Nephron (organoid): ENCODE measurements at regions not wholly inside any gene's neighbourhood (a gene's known extent, or its start where the extent isn't known, plus 50 kb on each side); places are given as distances from the start of the nearest gene placed in this dataset.
A peak's percentile ranks its signal among the peaks of the same experiment; 100 is the strongest.

Experiments
- H3K27ac Mint-ChIP-seq, 3 experiments: 2 replicates each; pipeline ENCODE4 v1.8.0; 2020; ENCODE audit warnings: mixed read lengths in 3 of 3, mild to moderate bottlenecking in 2 of 3, moderate library complexity in 1 of 3
- H3K27me3 Mint-ChIP-seq: 2 replicates; pipeline ENCODE4 v1.8.0; 2021; ENCODE audit warnings: low read depth, mild to moderate bottlenecking, moderate library complexity, mixed read lengths
- H3K36me3 Mint-ChIP-seq: 2 replicates; pipeline ENCODE4 v1.8.0; 2020; ENCODE audit warnings: low read depth, mixed read lengths
- H3K4me1 Mint-ChIP-seq: 2 replicates; pipeline ENCODE4 v1.8.0; 2020; ENCODE audit warnings: mixed read lengths
- H3K4me3 Mint-ChIP-seq, 3 experiments: 2 replicates each; pipeline ENCODE4 v1.8.0; 2020; ENCODE audit warnings: mild to moderate bottlenecking in 3 of 3, mixed read lengths in 3 of 3, moderate library complexity in 2 of 3
- H3K9me3 Mint-ChIP-seq: 2 replicates; pipeline ENCODE4 v1.8.0; 2020; ENCODE audit warnings: mixed read lengths
- TF ChIP-seq, protein P1 (sequence below), 3 experiments: fragments of 200-600 bp; sonication (generic); IDR thresholded peaks; one replicate each; pipeline ENCODE4 v1.5.0; 2021; ENCODE audit warnings: antibody characterized with exemption in 3 of 3; ENCODE audit not compliant: unreplicated experiment in 3 of 3

- Mint-ChIP-seq H3K27ac (no peak overlapping the region), H3K4me1 (peaks cover 7% of the 10 kb centered on the region), H3K36me3 (peaks cover 50% of the 10 kb centered on the region), H3K9me3 (peaks cover 30% of the 10 kb centered on the region), H3K27me3 (no peaks in the 10 kb centered on the region), H3K4me3 (no peak overlapping the region)
- TF ChIP-seq, protein P1, sequence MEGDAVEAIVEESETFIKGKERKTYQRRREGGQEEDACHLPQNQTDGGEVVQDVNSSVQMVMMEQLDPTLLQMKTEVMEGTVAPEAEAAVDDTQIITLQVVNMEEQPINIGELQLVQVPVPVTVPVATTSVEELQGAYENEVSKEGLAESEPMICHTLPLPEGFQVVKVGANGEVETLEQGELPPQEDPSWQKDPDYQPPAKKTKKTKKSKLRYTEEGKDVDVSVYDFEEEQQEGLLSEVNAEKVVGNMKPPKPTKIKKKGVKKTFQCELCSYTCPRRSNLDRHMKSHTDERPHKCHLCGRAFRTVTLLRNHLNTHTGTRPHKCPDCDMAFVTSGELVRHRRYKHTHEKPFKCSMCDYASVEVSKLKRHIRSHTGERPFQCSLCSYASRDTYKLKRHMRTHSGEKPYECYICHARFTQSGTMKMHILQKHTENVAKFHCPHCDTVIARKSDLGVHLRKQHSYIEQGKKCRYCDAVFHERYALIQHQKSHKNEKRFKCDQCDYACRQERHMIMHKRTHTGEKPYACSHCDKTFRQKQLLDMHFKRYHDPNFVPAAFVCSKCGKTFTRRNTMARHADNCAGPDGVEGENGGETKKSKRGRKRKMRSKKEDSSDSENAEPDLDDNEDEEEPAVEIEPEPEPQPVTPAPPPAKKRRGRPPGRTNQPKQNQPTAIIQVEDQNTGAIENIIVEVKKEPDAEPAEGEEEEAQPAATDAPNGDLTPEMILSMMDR (IDR thresholded peaks at IDR 0.05; ENCODE audit: unreplicated experiment in 3 of 3): no peak
Observed at GRCh38 chr11:122062763-122063162, 53.3 kb downstream of the BLID start.

- Mint-ChIP-seq H3K9me3 (peaks cover 35% of the 10 kb centered on the region), H3K27me3 (no peaks in the 10 kb centered on the region), H3K27ac (no peak overlapping the region), H3K4me1 (no peaks in the 10 kb centered on the region), H3K4me3 (no peak overlapping the region), H3K36me3 (peaks cover 44% of the 10 kb centered on the region)
- TF ChIP-seq, protein P1 (IDR thresholded peaks at IDR 0.05; ENCODE audit: unreplicated experiment in 3 of 3): no peak
Observed at GRCh38 chr11:122059565-122059964, 56.5 kb downstream of the BLID start.

GRCh38 chr11:122050021-122050690, 65.9 kb downstream of the BLID start:
- TF ChIP-seq, protein P1 (IDR thresholded peaks at IDR 0.05; ENCODE audit: unreplicated experiment in 3 of 3): no peak
- Mint-ChIP-seq H3K4me3 (no peak overlapping the region), H3K27me3 (no peaks in the 10 kb centered on the region), H3K27ac (no peak overlapping the region), H3K9me3 (peaks cover 12% of the 10 kb centered on the region), H3K4me1 (peaks cover 4% of the 10 kb centered on the region), H3K36me3 (peaks cover 22% of the 10 kb centered on the region)

DNA sequence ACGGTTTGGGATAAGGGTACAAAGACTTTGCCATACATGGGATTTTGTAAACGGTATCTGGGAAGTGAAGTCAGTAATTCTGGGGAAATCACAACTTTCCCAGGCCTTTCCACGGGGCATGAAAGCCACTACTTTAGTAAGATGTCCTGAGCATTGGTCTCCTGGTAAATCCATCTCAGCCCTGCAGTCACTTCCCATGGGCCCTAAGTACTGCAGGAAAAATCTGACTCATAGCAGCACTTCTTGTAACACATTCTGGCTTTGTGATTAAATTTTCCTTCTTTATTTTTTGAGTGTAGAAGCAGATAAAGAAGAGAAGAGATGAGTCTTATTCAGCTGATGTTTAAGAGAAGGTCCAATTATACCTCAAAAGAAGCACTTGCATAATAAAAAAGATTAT, 67.6 kb downstream of the BLID start:
- TF ChIP-seq, protein P1 (IDR thresholded peaks at IDR 0.05; ENCODE audit: unreplicated experiment in 3 of 3): no peak
- Mint-ChIP-seq H3K4me3 (no peak overlapping the region), H3K4me1 (peaks cover 5% of the 10 kb centered on the region), H3K27ac (no peak overlapping the region), H3K27me3 (no peaks in the 10 kb centered on the region), H3K36me3 (peaks cover 19% of the 10 kb centered on the region), H3K9me3 (peaks cover 10% of the 10 kb centered on the region)

GRCh38 chr11:122046846-122047245, 69.2 kb downstream of the BLID start:
- TF ChIP-seq, protein P1 (IDR thresholded peaks at IDR 0.05; ENCODE audit: unreplicated experiment in 3 of 3): no peak
- peaks cover 4% of the 10 kb centered on the region for H3K9me3 Mint-ChIP-seq
- H3K27me3 Mint-ChIP-seq: no peaks in the 10 kb centered on the region
- H3K27ac Mint-ChIP-seq: peak overlapping the region in 2 of 3 experiments; percentile 7 to 78
- H3K36me3 Mint-ChIP-seq: peaks cover 15% of the 10 kb centered on the region
- H3K4me3 Mint-ChIP-seq: no peak overlapping the region
- H3K4me1 Mint-ChIP-seq: peaks cover 15% of the 10 kb centered on the region

DNA sequence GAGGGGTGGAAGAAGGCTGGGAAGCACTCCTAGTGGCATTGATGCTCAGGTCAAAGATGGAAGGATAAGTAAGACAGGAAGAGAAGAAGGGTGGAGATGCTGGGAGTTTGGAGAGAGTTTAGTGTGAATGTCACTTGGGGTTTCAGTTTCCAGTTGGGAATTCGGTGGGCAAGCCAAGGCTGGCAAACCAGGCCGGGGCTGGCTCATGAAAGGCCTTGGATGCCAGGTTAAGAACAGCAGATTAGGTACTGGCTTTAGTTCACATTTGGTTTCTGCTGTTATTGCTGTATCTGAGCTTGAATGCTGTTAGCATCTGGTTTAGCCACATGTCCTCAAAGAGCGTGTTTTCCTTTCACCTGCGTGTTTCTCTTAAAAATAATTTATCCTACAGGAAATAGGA, 69.6 kb downstream of the BLID start:
- peaks cover 13% of the 10 kb centered on the region for H3K36me3 Mint-ChIP-seq
- peaks cover 18% of the 10 kb centered on the region for H3K4me1 Mint-ChIP-seq
- TF ChIP-seq, protein P1 (IDR thresholded peaks at IDR 0.05; ENCODE audit: unreplicated experiment in 3 of 3): no peak
- H3K27me3 Mint-ChIP-seq: no peaks in the 10 kb centered on the region
- H3K4me3 Mint-ChIP-seq: no peak overlapping the region
- H3K9me3 Mint-ChIP-seq: peaks cover 3% of the 10 kb centered on the region
- peak overlapping the region in 2 of 3 experiments; percentile 5 to 7 for H3K27ac Mint-ChIP-seq
